Left ventricle myocardium superior (tissue), 1 donor: ENCODE measurements at regions not wholly inside any gene's neighbourhood (a gene's known extent, or its start where the extent isn't known, plus 50 kb on each side); places are given as distances from the start of the nearest gene placed in this dataset.
"Not testable (repeated sequence)": the region's sequence is repeated elsewhere in the genome, so short reads cannot be mapped to it uniquely, and the experiment has no call there.

ENCODE experiments used
- ATAC-seq: fragments of 200-7000 bp; cut with Tn5 transposase; one replicate; pipeline ENCODE4 v1.9.1; 2020; ENCODE audit warnings: mild to moderate bottlenecking, moderate library complexity
- DNase-seq: peaks from one replicate; pipeline ENCODE4 v3.0.0-alpha.2; 2020
- intact Hi-C: fragments of 100-400 bp; cut with micrococcal nuclease; formaldehyde crosslinking; loops from one replicate; pipeline ENCODE4 v1.11.0; 2022
- donor health status: DM: no; HTN: yes; CAD: no; lungs with severe emphysema.

DNA sequence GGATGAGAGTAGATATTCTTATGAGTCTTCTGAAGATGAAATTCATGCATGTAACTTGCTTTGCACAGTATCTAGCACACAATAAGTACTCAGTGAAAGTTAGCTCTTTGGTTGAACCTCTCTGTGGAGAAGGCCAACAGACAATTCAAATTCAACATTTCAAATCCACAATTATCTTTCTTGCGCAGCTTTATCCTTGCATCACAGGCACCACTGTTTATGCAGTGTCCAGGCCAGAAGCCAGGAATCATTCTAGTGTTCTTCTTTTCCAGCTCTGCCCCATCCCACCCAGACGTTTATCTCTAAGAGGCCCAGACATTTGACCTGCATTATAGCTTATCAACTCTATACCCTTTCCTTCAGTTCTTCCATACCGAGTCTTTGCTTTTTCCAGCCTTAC, 254.7 kb upstream of the OBI1 start:
- ATAC-seq, result no peak
- no peak for DNase-seq
- intact Hi-C loops, result no loop called here

DNA sequence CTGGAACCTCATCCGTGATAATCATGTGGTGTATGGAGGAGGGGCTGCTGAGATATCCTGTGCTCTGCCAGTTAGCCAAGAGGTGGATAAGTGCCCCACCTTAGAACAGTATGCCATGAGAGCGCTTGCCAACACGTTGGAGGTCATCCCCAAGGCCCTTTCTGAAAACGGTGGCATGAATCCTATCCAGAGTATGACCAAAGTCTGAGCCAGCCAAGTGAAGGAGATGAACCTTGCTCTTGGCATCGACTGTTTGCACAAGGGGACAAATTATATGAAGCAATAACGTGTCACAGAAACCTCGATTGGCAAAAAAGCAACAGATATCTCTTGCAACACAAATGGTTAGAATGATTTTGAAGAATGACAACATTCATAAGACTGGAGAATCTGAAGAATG, 251.2 kb upstream of the OBI1 start:
- no peak for DNase-seq
- no peak for ATAC-seq

DNA sequence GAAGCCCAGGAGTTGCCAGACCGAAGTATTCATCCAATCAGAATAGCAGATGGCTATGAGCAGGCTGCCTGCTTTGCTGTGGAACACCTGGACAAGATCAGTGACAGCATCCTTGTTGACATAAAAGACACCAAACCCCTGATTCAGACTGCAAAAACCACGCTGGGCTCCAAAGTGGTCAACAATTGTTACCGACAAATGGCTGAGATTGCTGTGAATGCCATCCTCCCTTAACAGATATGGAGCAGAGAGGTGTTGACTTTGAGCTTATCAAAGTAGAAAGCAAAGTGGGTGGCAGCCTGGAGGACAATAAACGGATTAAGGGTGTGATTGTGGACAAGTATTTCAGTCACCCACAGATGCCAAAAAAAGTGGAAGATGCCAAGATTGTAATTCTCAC, 250.3 kb upstream of the OBI1 start:
- intact Hi-C loops, result no loop called here
- no peak for ATAC-seq
- DNase-seq, result no peak

More for the DNA sequence above, 251.2 kb upstream of the OBI1 start:
- intact Hi-C loops, result no loop called here

DNA sequence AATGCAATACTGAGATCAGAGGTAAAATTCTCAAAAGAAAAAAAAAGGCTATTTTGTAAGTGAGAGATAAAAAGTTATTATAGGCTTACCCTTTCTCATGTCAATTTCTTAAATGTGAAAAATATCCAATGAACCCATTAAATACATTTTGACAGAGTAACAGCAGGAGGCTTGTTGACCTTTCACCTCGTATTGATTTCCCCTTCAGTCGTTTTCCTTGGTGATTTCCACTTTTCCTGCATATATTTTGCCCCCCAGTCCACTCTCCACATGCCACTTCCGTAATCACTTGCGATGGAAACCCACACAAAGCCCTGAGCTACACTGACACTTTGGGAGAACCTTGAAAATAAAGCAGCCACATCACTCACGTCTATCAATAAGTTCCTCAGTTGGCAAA, 248.1 kb upstream of the OBI1 start:
- DNase-seq (no peak), ATAC-seq (no peak)
- intact Hi-C loops, result no loop called here

DNA sequence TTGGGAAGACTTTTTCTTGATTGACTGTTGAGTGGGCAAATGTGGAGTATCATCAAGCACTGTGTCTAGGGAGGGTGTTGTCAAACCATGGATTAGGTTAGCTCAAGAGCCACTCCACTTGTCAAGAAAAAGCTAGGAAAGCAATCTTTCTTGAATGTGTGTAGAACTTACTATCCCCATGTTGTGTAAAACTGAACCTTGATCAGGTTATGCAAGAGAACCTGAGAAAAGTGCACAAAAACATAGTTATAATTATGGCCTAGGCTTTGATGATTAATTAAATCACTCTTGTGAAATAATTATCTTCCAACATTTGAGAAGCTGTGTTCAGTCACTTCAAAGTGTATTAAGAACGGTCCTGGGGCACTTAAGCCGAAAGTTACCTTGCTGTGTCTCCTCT, 238.2 kb upstream of the OBI1 start:
- ATAC-seq, result no peak

DNA sequence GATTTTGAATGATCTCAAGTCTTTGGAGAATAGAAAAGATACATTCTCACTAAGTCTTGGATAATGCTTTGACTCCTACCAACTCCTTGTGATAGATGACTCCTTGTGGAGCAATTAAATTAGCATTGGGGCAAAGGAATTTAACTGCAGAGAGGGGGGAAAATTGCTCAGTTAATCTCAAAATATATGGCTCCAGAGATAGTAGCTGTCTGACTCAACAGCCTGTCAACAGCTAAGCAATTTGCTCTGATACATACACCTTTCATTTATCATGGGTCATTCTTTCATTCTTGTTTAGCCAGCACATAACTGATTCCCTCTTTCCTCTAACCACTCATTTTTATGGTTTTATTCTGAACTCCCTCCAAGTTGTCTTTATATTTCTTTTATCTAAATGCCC, 225.6 kb upstream of the OBI1 start:
- no peak for DNase-seq
- intact Hi-C loops, result no loop called here
- no peak for ATAC-seq

More for the DNA sequence above, 238.2 kb upstream of the OBI1 start:
- no peak for DNase-seq
- intact Hi-C loops, result no loop called here

DNA sequence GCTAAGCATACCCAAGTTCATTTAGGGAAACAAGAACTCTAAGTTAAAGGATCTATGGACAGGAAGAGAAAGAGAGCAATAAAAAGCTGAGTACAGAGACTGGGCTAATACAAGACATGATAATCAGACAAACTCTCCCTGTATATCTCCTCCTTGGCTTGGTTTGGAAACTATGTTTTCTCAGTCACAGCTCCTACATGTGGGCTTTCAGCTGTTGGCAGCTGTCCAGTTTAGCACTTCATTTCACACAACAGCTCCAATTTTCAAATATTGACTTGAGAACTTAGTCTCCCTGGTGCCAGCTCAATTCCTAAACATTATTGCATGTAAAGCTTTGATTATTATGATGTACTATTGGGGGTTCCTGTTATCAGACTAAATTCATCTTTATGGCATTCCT, 222.8 kb upstream of the OBI1 start:
- no peak for ATAC-seq
- DNase-seq, result no peak
- intact Hi-C loops, result no loop called here

DNA sequence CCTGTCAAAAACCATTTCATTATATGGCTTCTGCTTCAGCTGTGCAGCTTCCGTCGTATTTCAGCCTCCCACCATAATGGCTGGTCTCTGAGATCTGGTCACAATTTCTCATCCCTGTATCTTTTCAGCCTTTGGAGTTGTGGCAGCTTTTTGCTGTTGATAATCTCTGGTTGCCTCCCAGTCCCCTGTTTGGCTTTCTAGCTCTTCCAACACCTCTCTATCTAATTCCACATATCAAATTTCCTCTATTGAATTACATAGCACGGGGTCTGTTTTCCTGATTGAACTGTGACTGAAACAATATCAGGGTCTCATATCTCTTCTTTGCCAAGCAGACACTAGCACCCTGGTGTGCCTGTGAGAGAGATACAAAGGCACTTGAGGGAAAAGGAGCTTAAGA, 222.1 kb upstream of the OBI1 start:
- no peak for ATAC-seq
- intact Hi-C loops, result no loop called here
- DNase-seq, result no peak

DNA sequence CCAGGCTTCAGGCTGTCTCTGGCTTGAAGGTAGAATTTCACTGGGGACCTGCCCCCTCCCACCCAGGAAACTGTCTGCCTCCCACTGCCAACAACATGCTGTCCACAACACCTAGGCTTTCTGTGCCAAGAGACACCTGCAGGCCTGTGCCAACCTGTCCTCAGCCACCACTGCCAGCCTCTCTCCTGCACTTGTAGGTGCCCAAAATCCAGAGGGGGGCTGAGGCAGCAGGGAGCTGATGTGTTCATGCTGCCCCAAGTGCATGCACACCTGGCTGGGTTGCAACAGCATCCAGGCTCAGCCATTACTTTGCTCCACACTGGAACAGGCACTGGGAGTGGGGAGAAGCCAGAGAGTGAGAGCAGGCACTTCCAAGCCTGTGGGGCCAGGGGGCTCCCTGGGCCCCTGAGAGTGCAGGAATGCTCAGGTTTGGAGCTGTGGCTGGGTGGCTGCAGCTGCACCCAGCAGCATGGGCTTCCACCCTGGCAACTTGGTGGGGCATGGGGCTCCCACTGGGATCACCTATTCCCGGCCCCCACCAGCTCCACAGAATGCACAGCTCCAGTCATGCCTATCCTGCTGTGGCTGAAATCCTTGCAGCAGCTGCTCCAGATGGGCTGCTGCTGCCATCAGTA, 218.1 kb upstream of the OBI1 start:
- intact Hi-C loops, result no loop called here
- ATAC-seq, result no peak
- no peak for DNase-seq

DNA sequence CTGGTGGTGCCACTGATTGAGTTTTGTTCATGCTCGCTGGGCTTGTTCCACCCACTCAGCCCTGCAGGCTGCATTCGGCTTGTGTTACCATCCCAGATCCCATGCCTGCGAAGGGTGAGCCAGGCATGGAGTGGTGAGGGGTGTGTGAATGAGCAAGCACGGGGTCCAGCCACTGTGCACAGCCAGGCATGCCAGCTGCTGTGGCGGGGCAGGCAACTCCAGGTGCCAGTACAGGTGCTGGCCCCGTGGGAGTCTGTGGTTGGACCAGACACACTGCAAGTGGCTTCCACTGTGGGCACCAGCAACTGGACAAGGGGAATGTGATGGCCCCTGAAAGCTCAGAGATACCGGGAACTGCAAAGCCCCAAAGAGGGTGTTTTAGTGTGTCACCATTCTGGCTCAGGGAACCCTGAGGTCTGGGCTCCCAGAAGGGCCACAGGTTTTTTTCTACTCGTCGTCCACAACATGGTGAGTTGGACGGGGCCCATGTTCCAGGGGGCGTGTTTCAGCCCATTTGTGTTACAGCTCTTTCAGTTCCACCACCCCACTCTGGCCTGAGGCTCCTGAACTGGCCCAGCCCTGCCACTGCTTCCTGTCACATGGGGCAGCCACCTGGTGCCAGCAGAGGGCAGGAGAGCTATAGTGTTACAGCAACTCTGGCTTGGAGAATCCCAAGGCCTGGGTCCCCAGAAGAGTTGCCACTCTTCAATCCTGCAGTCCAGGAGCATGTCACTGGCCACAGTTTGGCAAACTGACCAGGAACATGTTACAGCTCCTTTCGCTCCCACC, 217.0 kb upstream of the OBI1 start:
- DNase-seq (no peak), ATAC-seq (no peak)
- intact Hi-C loops, result no loop called here

DNA sequence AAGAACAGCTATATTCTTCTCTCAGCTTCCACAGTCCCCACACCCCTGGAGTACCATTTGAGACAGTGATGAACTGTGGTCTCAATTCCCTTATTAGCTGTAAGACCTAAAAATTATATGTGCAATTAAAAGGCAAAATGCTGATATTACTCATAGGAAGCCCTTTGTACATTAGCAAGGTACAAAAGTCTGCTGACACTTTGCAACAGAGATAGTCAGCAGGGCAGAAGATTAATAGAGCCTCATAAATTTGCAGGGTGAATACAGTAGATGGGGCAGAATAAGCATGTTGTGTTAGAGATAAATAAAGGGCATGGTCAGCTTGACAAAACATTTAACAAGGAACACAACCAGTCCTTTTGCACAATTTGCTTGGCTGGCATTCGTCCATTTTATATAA, 210.0 kb upstream of the OBI1 start:
- intact Hi-C loops, result no loop called here
- no peak for ATAC-seq
- DNase-seq, result no peak

DNA sequence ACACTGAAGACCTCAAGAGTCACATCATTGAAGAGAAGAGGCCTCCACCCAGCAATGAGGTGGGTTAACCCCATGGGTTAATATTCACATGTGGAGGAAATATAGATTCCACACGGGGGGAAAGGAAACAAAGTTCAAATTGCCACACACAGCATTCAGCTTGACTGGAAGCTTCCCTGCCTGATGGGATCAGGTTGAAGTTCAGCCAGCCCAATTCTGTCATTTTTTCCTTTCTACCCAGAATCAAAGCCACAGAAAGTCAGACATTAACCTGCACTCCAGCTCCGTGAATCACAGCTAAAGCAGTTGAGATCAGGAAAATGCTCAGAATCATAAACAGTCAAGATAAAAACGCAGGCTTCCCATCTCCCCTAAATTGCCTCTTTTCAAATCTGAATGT, 208.7 kb upstream of the OBI1 start:
- no peak for DNase-seq
- intact Hi-C loops, result no loop called here
- ATAC-seq, result no peak

DNA sequence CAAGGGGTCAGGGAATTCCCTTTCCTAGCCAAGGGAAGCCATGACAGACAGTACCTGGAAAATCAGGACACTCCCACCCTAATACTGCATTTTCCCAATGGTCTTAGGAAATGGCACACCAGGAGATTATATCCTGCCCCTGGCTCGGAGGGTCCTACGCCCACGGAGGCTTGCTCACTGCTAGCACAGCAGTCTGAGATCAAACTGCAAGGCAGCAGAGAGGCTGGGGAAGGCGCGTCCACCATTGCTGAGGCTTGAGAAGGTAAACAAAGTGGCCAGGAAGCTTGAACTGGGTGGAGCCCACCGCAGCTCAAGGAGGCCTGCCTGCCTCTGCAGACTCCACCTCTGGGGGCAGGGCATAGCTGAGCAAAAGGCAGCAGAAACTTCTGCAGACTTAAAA, 207.1 kb upstream of the OBI1 start:
- DNase-seq, ATAC-seq, intact Hi-C loops: not testable (repeated sequence)

DNA sequence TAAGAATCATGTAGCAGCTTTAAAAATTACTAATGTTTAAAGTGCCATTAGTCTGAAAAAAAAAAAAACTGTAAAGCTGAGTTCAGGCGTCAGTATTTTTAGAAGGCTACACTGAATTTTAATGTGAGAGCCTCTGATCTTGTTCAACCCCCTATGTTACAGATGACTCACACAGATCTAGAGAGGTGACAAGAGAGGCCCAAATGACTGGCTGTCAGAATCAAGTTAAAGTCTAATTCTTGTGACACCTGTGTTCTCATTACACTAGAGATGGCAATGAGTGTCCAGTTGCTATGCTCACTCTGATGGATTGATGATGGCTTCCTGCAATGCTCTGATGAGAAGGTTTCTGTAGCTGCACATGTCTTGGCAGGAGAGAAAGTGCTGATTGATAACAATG, 203.5 kb upstream of the OBI1 start:
- intact Hi-C loops, result no loop called here

DNA sequence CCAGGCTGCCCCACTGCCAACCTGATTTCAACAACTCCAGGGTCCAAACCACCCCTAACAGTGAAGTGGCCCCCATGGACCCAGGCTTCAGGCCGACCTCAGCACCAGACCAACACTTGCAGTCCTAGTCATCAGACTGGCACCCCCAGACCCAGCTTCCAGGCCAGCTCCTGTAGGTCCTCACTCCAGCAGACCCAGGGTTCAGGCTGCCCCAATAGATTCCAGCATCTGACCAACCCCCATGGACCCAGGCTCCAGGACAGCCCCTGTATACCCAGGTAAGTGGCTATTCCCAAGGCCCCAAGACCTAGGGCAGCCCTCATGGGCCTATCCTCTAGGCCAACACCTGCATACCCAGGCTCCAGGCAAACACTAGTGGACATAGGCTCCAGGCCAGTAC, 193.8 kb upstream of the OBI1 start:
- intact Hi-C loops, result no loop called here
- DNase-seq, result no peak
- ATAC-seq, result no peak

More for the DNA sequence above, 203.5 kb upstream of the OBI1 start:
- no peak for ATAC-seq
- DNase-seq, result no peak

DNA sequence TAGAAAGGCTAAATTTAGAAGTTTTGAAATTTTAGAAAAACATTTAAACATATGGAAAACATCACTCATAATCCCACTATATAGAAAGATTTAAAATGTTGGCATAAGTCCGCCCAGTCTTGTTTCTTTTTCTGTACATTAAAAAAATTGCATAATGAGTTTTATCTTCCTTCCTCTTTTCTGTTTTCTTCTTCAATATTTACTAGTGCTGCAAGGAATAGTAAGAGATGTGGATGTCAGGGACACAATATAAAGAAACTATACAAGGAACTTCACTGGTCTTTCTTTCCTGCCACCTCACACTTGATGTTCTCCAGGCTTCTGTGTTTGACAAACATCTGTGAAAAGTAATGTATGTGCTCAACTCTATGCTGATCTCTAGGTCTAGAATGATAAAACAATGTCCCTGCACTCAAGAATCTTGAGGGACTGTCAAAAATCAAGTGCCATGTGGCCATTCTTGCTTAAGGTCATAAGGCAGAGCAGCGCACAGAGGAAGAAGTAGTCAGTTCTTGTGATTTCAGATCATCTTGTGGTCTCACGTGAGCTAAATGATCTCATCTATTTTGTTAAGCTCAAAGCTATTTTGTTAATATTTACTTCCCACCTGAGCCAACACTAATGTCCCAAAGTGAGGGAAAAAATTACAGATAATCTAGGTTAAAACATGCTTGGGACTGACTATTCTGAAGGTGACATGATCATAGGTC, 186.9 kb upstream of the OBI1 start:
- ATAC-seq (no peak), DNase-seq (no peak)
- intact Hi-C loops, result no loop called here

DNA sequence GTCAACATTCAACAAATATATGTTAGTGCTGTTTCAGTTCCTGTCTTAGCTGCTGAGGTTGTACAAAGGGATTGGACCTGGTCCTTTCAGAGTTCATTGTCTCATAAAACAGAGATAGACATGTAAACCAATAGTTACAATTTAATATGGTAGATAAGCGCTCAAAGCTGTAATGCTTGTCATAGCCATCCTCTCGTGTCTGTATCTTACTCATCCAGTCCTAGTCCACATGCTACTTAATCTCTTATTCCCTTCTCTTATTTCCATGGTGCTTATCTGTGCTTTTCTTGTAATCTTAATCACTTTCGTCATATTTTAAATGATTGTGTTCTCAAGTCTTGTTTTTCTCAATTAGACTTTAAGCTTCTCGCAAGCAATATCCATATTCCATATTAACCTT, 185.2 kb upstream of the OBI1 start:
- no peak for ATAC-seq
- intact Hi-C loops, result no loop called here

DNA sequence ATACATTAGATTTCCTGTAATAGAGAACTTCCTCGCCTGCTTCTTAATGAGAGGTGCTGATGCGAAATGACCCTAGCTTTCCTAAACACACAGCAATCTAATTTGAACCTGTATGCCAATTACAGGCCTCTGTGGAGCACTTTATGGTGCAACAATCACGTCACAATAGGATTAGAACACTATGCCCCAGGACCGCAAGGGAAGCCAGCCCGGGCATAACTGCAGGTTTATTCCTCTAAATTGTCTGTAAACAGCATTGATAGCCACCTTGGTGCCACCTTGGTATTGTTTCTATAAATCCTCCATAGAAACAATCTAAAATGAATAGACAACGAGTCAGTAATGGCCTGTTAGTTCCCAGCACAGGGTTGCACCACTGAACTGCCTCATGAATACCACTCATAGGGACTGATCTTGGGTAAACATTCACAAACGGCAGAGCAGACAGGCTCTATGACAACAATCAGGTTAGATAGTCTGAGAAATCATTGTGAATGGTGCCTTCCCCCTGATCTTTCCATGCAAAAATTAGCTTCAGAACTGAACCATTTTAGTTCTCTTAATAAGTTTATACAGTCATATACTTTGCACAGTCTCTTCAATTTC, 182.5 kb upstream of the OBI1 start:
- DNase-seq (no peak), ATAC-seq (no peak)
- intact Hi-C loops, result no loop called here

More for the DNA sequence above, 185.2 kb upstream of the OBI1 start:
- no peak for DNase-seq

DNA sequence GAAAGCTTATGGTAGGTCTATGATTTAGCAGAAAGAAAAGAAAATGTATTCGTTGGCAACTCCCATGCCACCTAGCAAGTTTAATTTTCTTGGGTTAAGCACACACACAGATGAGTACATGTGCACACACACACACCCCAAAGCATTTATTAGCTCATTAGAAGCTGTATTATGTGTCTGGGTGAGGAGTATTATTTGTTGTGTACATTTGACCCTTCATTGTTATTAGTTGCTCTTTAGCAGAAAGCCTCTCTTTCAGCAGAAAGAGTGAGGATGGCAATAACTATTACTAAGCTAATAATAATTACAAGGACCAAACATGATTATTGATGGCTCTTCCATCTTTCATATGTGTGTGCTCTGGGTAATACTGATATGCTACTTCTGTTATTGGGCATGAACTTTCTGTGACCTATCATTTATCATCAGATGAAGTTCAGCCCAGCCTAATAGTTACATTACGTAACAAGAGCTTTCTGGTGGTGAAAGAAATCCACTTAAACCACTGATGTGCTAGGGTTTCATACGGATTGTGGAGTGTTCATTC, 177.4 kb upstream of the OBI1 start:
- no peak for ATAC-seq
- DNase-seq, result no peak
- intact Hi-C loops, result no loop called here

DNA sequence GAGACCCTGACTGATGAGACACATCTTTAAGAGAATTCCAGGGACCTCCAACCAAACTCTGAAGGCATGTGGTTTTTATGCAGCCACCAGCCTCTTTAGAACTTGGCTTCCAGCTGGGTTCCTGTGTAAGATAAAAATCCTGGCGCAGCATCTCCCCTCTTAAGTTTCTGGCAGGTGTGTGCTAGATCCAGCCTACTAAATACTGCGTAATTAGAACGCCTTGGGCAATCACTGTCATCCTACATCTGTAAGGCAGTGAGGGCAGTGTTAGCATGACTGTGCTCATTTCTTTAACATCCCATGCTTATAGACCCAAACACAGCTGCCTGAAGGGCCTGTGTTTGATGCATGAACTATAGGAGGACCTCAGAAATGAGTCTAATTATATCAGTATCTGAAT, 173.5 kb upstream of the OBI1 start:
- intact Hi-C loops, result no loop called here
- DNase-seq (no peak), ATAC-seq (no peak)
